ENCODE measurements at regions not wholly inside any gene's neighbourhood (a gene's known extent, or its start where the extent isn't known, plus 50 kb on each side); places are given as distances from the start of the nearest gene placed in this dataset.

- DNase-seq (ENCODE audit: low read depth, low spot score), result no peak
Measured at GRCh38 chr12:105951732-105952131, 187.0 kb downstream of the NUAK1 start.

- DNase-seq (ENCODE audit: low read depth, low spot score), result no peak
Measured at GRCh38 chr12:105954951-105955931, 183.5 kb downstream of the NUAK1 start.

- no peak for DNase-seq (ENCODE audit: low read depth, low spot score)
Measured at GRCh38 chr12:105955976-105956375, 182.8 kb downstream of the NUAK1 start.

- DNase-seq (ENCODE audit: low read depth, low spot score), result no peak
Measured at GRCh38 chr12:105956662-105957457, 181.9 kb downstream of the NUAK1 start.

GRCh38 chr12:105960319-105961083 lies 178.3 kb downstream of the NUAK1 start:
- no peak for DNase-seq (ENCODE audit: low read depth, low spot score)

- no peak for DNase-seq (ENCODE audit: low read depth, low spot score)
Measured at GRCh38 chr12:105961821-105962671, 176.7 kb downstream of the NUAK1 start.

- DNase-seq (ENCODE audit: low read depth, low spot score), result no peak
Measured at GRCh38 chr12:105967038-105967776, 171.5 kb downstream of the NUAK1 start.

GRCh38 chr12:105968025-105968424 lies 170.7 kb downstream of the NUAK1 start:
- DNase-seq (ENCODE audit: low read depth, low spot score), result no peak

GRCh38 chr12:105970885-105971284 lies 167.9 kb downstream of the NUAK1 start:
- DNase-seq (ENCODE audit: low read depth, low spot score), result no peak

- DNase-seq (ENCODE audit: low read depth, low spot score), result no peak
Measured at GRCh38 chr12:105974738-105975137, 164.0 kb downstream of the NUAK1 start.

- DNase-seq (ENCODE audit: low read depth, low spot score), result no peak
Measured at GRCh38 chr12:105975351-105975750, 163.4 kb downstream of the NUAK1 start.

- DNase-seq (ENCODE audit: low read depth, low spot score), result no peak
Measured at GRCh38 chr12:105977236-105977635, 161.5 kb downstream of the NUAK1 start.

- no peak for DNase-seq (ENCODE audit: low read depth, low spot score)
Measured at GRCh38 chr12:105977652-105978051, 161.1 kb downstream of the NUAK1 start.

- no peak for DNase-seq (ENCODE audit: low read depth, low spot score)
Measured at GRCh38 chr12:105978276-105978675, 160.5 kb downstream of the NUAK1 start.

GRCh38 chr12:105978686-105979085 lies 160.1 kb downstream of the NUAK1 start:
- no peak for DNase-seq (ENCODE audit: low read depth, low spot score)

GRCh38 chr12:105980085-105980484 lies 158.7 kb downstream of the NUAK1 start:
- DNase-seq (ENCODE audit: low read depth, low spot score), result no peak

- no peak for DNase-seq (ENCODE audit: low read depth, low spot score)
Measured at GRCh38 chr12:105980533-105980932, 158.2 kb downstream of the NUAK1 start.

- DNase-seq (ENCODE audit: low read depth, low spot score), result no peak
Measured at GRCh38 chr12:105982022-105982421, 156.7 kb downstream of the NUAK1 start.

GRCh38 chr12:105983622-105984320 lies 155.0 kb downstream of the NUAK1 start:
- no peak for DNase-seq (ENCODE audit: low read depth, low spot score)
